ENCODE measurements at regions not wholly inside any gene's neighbourhood (a gene's known extent, or its start where the extent isn't known, plus 50 kb on each side); places are given as distances from the start of the nearest gene placed in this dataset.

GRCh38 chr11:25794804-25795203, 537.1 kb upstream of the ANO3 start:
- BruUV-seq (replicated peaks) = no TSS peak
- ChIA-PET POLR2A (no interaction called here), CTCF (no interaction called here)
- Histone ChIP-seq H3K36me3 (ENCODE audit: control insufficient read depth, insufficient read depth, low read length) (no peaks in the 10 kb centered on the region), H3K4me1 (ENCODE audit: control insufficient read depth, insufficient read depth, low read length) (no peaks in the 10 kb centered on the region), H3K9me3 (ENCODE audit: control insufficient read depth, insufficient read depth, low read depth, low read length) (no peaks in the 10 kb centered on the region), H3K27ac (ENCODE audit: low read length) (no peak overlapping the region), H3K4me3 (ENCODE audit: low read depth in 2 of 2, low read length in 2 of 2) (no peak overlapping the region), H3K27me3 (ENCODE audit: control insufficient read depth, insufficient read depth, low read length) (no peaks in the 10 kb centered on the region)
- no peak for ATAC-seq
- in situ Hi-C loops (cut with HindIII; ENCODE audit: low pct_unique_long_range_greater_than_20kb, low sequenced_read_pairs) (no loop called here), intact Hi-C loops (cut with micrococcal nuclease; ENCODE audit: unreplicated experiment) (no loop called here)
- no peak for DNase-seq (ENCODE audit: low read depth, low spot score)
- no peak for TF ChIP-seq SIN3A (IDR thresholded peaks at IDR 0.05; ENCODE audit: borderline replicate concordance, insufficient read depth, low read depth, low read length)
- TF ChIP-seq TCF7L2 (IDR thresholded peaks at IDR 0.05; ENCODE audit: low read depth, low read length) = no peak
- TF ChIP-seq POLR2AphosphoS5 (IDR thresholded peaks at IDR 0.05; ENCODE audit: low read depth, low read length) = no peak
- no peak for TF ChIP-seq REST (IDR thresholded peaks at IDR 0.05; ENCODE audit: insufficient read depth in 1 of 2, low read depth in 2 of 2, low read length in 1 of 2)
- TF ChIP-seq, protein P1, sequence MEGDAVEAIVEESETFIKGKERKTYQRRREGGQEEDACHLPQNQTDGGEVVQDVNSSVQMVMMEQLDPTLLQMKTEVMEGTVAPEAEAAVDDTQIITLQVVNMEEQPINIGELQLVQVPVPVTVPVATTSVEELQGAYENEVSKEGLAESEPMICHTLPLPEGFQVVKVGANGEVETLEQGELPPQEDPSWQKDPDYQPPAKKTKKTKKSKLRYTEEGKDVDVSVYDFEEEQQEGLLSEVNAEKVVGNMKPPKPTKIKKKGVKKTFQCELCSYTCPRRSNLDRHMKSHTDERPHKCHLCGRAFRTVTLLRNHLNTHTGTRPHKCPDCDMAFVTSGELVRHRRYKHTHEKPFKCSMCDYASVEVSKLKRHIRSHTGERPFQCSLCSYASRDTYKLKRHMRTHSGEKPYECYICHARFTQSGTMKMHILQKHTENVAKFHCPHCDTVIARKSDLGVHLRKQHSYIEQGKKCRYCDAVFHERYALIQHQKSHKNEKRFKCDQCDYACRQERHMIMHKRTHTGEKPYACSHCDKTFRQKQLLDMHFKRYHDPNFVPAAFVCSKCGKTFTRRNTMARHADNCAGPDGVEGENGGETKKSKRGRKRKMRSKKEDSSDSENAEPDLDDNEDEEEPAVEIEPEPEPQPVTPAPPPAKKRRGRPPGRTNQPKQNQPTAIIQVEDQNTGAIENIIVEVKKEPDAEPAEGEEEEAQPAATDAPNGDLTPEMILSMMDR (IDR thresholded peaks at IDR 0.05) = no peak

DNA sequence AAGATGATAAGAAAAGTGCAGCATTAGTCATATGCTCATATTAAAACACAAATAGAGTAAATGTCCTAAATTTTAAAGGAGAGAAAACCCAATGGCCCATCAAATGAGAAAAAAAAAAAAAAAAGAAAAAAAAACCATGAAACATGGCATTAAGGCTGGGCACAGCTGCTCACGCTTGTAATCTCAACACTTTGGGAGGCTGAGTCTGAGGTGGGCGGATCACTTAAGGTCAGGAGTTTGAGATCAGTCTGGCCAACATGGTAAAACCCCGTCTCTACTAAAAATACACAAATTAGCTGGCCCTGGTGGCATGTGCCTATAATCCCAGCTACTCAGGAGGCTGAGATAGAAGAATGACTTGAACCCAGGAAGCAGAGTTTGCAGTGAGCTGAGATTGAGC, 515.5 kb upstream of the ANO3 start:
- in situ Hi-C loops (cut with HindIII; ENCODE audit: low pct_unique_long_range_greater_than_20kb, low sequenced_read_pairs) = no loop called here
- Histone ChIP-seq H3K4me3 (ENCODE audit: low read depth in 2 of 2, low read length in 2 of 2) (no peak overlapping the region), H3K4me1 (ENCODE audit: control insufficient read depth, insufficient read depth, low read length) (no peaks in the 10 kb centered on the region), H3K9me3 (ENCODE audit: control insufficient read depth, insufficient read depth, low read depth, low read length) (no peaks in the 10 kb centered on the region), H3K36me3 (ENCODE audit: control insufficient read depth, insufficient read depth, low read length) (no peaks in the 10 kb centered on the region), H3K27ac (ENCODE audit: low read length) (no peak overlapping the region), H3K27me3 (ENCODE audit: control insufficient read depth, insufficient read depth, low read length) (no peaks in the 10 kb centered on the region)
- intact Hi-C loops (cut with micrococcal nuclease; ENCODE audit: unreplicated experiment) = no loop called here
- CTCF ChIA-PET = no interaction called here
- POLR2A ChIA-PET = no interaction called here
- no peak for ATAC-seq
- no TSS peak for BruUV-seq (replicated peaks)
- no peak for DNase-seq (ENCODE audit: low read depth, low spot score)
- TF ChIP-seq SIN3A (IDR thresholded peaks at IDR 0.05; ENCODE audit: borderline replicate concordance, insufficient read depth, low read depth, low read length) (no peak), TCF7L2 (IDR thresholded peaks at IDR 0.05; ENCODE audit: low read depth, low read length) (no peak), POLR2AphosphoS5 (IDR thresholded peaks at IDR 0.05; ENCODE audit: low read depth, low read length) (no peak), REST (IDR thresholded peaks at IDR 0.05; ENCODE audit: insufficient read depth in 1 of 2, low read depth in 2 of 2, low read length in 1 of 2) (no peak)
- TF ChIP-seq, protein P1 (IDR thresholded peaks at IDR 0.05) = no peak
